ENCODE measurements at regions not wholly inside any gene's neighbourhood (a gene's known extent, or its start where the extent isn't known, plus 50 kb on each side); places are given as distances from the start of the nearest gene placed in this dataset.

DNA sequence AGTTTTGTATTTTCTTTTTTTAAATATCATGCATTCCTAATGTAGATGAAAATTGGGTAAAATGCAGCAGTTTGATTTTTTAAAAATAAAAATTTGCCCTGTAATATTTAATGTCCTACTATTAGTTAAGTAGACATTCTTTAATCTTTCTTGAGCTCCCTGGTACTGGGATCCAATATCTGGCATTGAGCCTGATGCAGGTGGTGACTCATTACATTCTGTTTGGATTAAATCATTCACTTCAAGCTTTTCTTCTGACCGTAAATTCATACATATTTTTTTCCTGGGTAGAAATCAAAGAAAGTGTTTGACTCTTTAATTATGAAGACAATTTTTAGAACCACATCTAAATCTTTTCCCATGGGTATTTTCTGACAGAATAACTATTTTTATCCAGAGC lies 768.8 kb upstream of the SLC35B3 start:
- Histone ChIP-seq H2AFZ (ENCODE audit: insufficient read depth, low read length, poor library complexity) (no peak overlapping the region), H3K9me3 (ENCODE audit: insufficient read depth, low read depth, low read length) (no peaks in the 10 kb centered on the region), H3K27me3 (ENCODE audit: insufficient read depth, low read length) (no peaks in the 10 kb centered on the region), H3K4ac (ENCODE audit: low read depth, low read length) (no peak overlapping the region), H4K12ac (ENCODE audit: low read depth, low read length) (no peak overlapping the region), H3K23ac (ENCODE audit: low read length) (no peak overlapping the region), H3K4me3 (ENCODE audit: low read depth, low read length) (no peak overlapping the region), H3K27ac (ENCODE audit: low read depth, low read length) (no peak overlapping the region), H3K18ac (ENCODE audit: low read length) (no peak overlapping the region), H2BK12ac (ENCODE audit: low read length) (no peak overlapping the region), H4K91ac (ENCODE audit: low read depth, low read length) (no peak overlapping the region), H2BK120ac (ENCODE audit: insufficient read depth, low read length, poor library complexity) (no peak overlapping the region), H3K79me2 (ENCODE audit: control insufficient read depth, insufficient read depth, low read length, poor library complexity) (no peaks in the 10 kb centered on the region), H3K4me1 (ENCODE audit: control insufficient read depth in 1 of 2, insufficient read depth in 2 of 2, low read length in 2 of 2) (no peaks in the 10 kb centered on the region), H3K4me2 (ENCODE audit: low read length) (no peak overlapping the region), H3K79me1 (ENCODE audit: low read length) (no peaks in the 10 kb centered on the region), H2BK5ac (ENCODE audit: low read depth, low read length, poor library complexity) (no peak overlapping the region), H3K9ac (ENCODE audit: low read length) (no peak overlapping the region), H2AK5ac (ENCODE audit: low read length) (no peak overlapping the region), H4K8ac (ENCODE audit: low read depth, low read length) (no peak overlapping the region), H3K14ac (ENCODE audit: low read length) (no peak overlapping the region), H3K36me3 (ENCODE audit: control insufficient read depth in 1 of 2, insufficient read depth in 2 of 2, low read length in 2 of 2) (no peaks in the 10 kb centered on the region)
- peak; percentile 10 to 72 for DNase-seq
- no CpG with 5 or more reads among the region's 1 CpG for WGBS (ENCODE audit: extremely low coverage, insufficient coverage, insufficient read length)

DNA sequence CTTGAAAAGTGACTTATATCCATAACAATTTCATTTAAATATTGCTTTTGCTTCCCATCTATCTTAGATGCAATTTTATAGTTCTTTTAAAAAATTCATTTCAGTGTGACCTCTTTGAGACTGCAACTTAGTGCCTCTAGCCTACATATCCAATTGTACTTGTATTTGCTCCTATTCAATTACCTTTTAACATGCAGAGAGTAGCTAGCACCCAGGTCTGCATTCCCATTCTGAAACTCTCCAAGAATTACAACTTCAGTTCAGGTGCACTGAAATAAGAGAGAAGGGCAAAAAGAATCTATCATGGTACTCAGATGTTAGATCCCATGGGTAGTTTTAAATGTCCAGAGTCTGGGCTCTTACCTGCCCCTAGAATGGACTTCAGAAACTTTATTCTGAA lies 765.4 kb upstream of the SLC35B3 start:
- Histone ChIP-seq H3K27ac (ENCODE audit: low read depth, low read length) (no peak overlapping the region), H3K79me2 (ENCODE audit: control insufficient read depth, insufficient read depth, low read length, poor library complexity) (no peaks in the 10 kb centered on the region), H2AK5ac (ENCODE audit: low read length) (no peak overlapping the region), H2BK120ac (ENCODE audit: insufficient read depth, low read length, poor library complexity) (no peak overlapping the region), H3K23ac (ENCODE audit: low read length) (no peak overlapping the region), H3K36me3 (ENCODE audit: control insufficient read depth in 1 of 2, insufficient read depth in 2 of 2, low read length in 2 of 2) (no peaks in the 10 kb centered on the region), H3K79me1 (ENCODE audit: low read length) (no peaks in the 10 kb centered on the region), H2BK5ac (ENCODE audit: low read depth, low read length, poor library complexity) (no peak overlapping the region), H2AFZ (ENCODE audit: insufficient read depth, low read length, poor library complexity) (no peak overlapping the region), H4K91ac (ENCODE audit: low read depth, low read length) (no peak overlapping the region), H3K27me3 (ENCODE audit: insufficient read depth, low read length) (no peaks in the 10 kb centered on the region), H3K9ac (ENCODE audit: low read length) (no peak overlapping the region), H3K4ac (ENCODE audit: low read depth, low read length) (no peak overlapping the region), H4K12ac (ENCODE audit: low read depth, low read length) (no peak overlapping the region), H3K4me3 (ENCODE audit: low read depth, low read length) (no peak overlapping the region), H4K8ac (ENCODE audit: low read depth, low read length) (no peak overlapping the region), H3K4me1 (ENCODE audit: control insufficient read depth in 1 of 2, insufficient read depth in 2 of 2, low read length in 2 of 2) (no peaks in the 10 kb centered on the region), H3K4me2 (ENCODE audit: low read length) (no peak overlapping the region), H3K9me3 (ENCODE audit: insufficient read depth, low read depth, low read length) (no peaks in the 10 kb centered on the region), H2BK12ac (ENCODE audit: low read length) (no peak overlapping the region), H3K18ac (ENCODE audit: low read length) (no peak overlapping the region), H3K14ac (ENCODE audit: low read length) (no peak overlapping the region)
- DNase-seq, result no peak

DNA sequence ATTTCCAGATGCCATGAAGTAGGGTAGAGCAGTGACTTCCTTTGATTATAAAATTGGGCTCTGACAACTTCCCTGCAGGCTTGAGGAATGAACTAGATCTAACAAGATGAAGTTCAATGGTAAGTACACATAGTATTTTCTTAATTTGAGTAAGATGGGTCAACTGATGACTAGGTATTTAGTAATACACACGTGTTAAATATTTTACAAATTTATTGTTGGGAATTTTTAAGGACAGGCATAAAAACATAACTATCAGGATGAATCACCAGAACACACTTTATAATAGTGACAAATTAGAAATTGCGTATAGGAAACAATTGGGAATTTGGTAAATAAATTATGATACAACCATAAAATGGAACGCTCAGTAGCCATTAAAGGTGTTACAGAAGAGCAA lies 762.4 kb upstream of the SLC35B3 start:
- Histone ChIP-seq H4K91ac (ENCODE audit: low read depth, low read length) (no peak overlapping the region), H3K36me3 (ENCODE audit: control insufficient read depth in 1 of 2, insufficient read depth in 2 of 2, low read length in 2 of 2) (no peaks in the 10 kb centered on the region), H2BK5ac (ENCODE audit: low read depth, low read length, poor library complexity) (no peak overlapping the region), H3K79me2 (ENCODE audit: control insufficient read depth, insufficient read depth, low read length, poor library complexity) (no peaks in the 10 kb centered on the region), H4K8ac (ENCODE audit: low read depth, low read length) (no peak overlapping the region), H2AK5ac (ENCODE audit: low read length) (no peak overlapping the region), H3K4me3 (ENCODE audit: low read depth, low read length) (no peak overlapping the region), H3K9me3 (ENCODE audit: insufficient read depth, low read depth, low read length) (no peaks in the 10 kb centered on the region), H3K4me2 (ENCODE audit: low read length) (no peak overlapping the region), H2AFZ (ENCODE audit: insufficient read depth, low read length, poor library complexity) (no peak overlapping the region), H4K12ac (ENCODE audit: low read depth, low read length) (no peak overlapping the region), H3K27ac (ENCODE audit: low read depth, low read length) (no peak overlapping the region), H3K14ac (ENCODE audit: low read length) (no peak overlapping the region), H2BK12ac (ENCODE audit: low read length) (no peak overlapping the region), H3K4ac (ENCODE audit: low read depth, low read length) (no peak overlapping the region), H3K23ac (ENCODE audit: low read length) (no peak overlapping the region), H3K18ac (ENCODE audit: low read length) (no peak overlapping the region), H3K79me1 (ENCODE audit: low read length) (no peaks in the 10 kb centered on the region), H3K4me1 (ENCODE audit: control insufficient read depth in 1 of 2, insufficient read depth in 2 of 2, low read length in 2 of 2) (no peaks in the 10 kb centered on the region), H3K27me3 (ENCODE audit: insufficient read depth, low read length) (no peaks in the 10 kb centered on the region), H3K9ac (ENCODE audit: low read length) (no peak overlapping the region), H2BK120ac (ENCODE audit: insufficient read depth, low read length, poor library complexity) (no peak overlapping the region)
- no peak for DNase-seq
- WGBS (ENCODE audit: extremely low coverage, insufficient coverage, insufficient read length), result no CpG with 5 or more reads among the region's 3 CpGs

DNA sequence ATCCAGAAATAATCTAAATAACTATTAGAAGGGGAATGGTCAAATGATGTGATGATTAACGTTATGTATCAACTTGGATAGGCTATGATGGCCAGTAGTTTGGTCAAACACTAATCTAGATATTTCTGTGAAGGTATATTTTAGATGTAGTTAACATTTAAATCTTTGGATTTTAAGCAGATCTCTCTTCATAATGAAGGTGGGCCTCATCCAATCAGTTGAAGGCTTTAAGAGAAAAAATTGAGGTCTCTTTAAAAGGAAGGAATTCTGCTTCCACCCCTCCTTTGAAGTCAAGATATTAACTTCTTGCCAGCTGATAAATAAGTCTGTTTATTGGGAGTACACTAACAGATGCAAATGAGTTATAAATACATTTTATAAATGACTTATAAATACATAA lies 760.0 kb upstream of the SLC35B3 start:
- Histone ChIP-seq H3K27me3 (ENCODE audit: insufficient read depth, low read length) (no peaks in the 10 kb centered on the region), H2AK5ac (ENCODE audit: low read length) (no peak overlapping the region), H2BK12ac (ENCODE audit: low read length) (no peak overlapping the region), H3K79me2 (ENCODE audit: control insufficient read depth, insufficient read depth, low read length, poor library complexity) (no peaks in the 10 kb centered on the region), H3K79me1 (ENCODE audit: low read length) (no peaks in the 10 kb centered on the region), H3K23ac (ENCODE audit: low read length) (no peak overlapping the region), H3K18ac (ENCODE audit: low read length) (no peak overlapping the region), H4K91ac (ENCODE audit: low read depth, low read length) (no peak overlapping the region), H3K9me3 (ENCODE audit: insufficient read depth, low read depth, low read length) (no peaks in the 10 kb centered on the region), H3K36me3 (ENCODE audit: control insufficient read depth in 1 of 2, insufficient read depth in 2 of 2, low read length in 2 of 2) (no peaks in the 10 kb centered on the region), H3K4me1 (ENCODE audit: control insufficient read depth in 1 of 2, insufficient read depth in 2 of 2, low read length in 2 of 2) (no peaks in the 10 kb centered on the region), H3K27ac (ENCODE audit: low read depth, low read length) (no peak overlapping the region), H3K9ac (ENCODE audit: low read length) (no peak overlapping the region), H2BK120ac (ENCODE audit: insufficient read depth, low read length, poor library complexity) (no peak overlapping the region), H3K14ac (ENCODE audit: low read length) (no peak overlapping the region), H2BK5ac (ENCODE audit: low read depth, low read length, poor library complexity) (no peak overlapping the region), H4K8ac (ENCODE audit: low read depth, low read length) (no peak overlapping the region), H2AFZ (ENCODE audit: insufficient read depth, low read length, poor library complexity) (no peak overlapping the region), H3K4me3 (ENCODE audit: low read depth, low read length) (no peak overlapping the region), H3K4ac (ENCODE audit: low read depth, low read length) (no peak overlapping the region), H3K4me2 (ENCODE audit: low read length) (no peak overlapping the region), H4K12ac (ENCODE audit: low read depth, low read length) (no peak overlapping the region)
- no CpG with 5 or more reads among the region's 1 CpG for WGBS (ENCODE audit: extremely low coverage, insufficient coverage, insufficient read length)
- no peak for DNase-seq
